HG03135 (cell line): ENCODE measurements at regions not wholly inside any gene's neighbourhood (a gene's known extent, or its start where the extent isn't known, plus 50 kb on each side); places are given as distances from the start of the nearest gene placed in this dataset.
"Not testable (repeated sequence)": the region's sequence is repeated elsewhere in the genome, so short reads cannot be mapped to it uniquely, and the experiment has no call there.

ENCODE experiments used
- ATAC-seq: cut with Tn5 transposase; IDR thresholded peaks from one replicate; pipeline ENCODE4 v1.9.1; 2021; ENCODE audit warnings: mild to moderate bottlenecking, moderate library complexity; ENCODE audit not compliant: unreplicated experiment

DNA sequence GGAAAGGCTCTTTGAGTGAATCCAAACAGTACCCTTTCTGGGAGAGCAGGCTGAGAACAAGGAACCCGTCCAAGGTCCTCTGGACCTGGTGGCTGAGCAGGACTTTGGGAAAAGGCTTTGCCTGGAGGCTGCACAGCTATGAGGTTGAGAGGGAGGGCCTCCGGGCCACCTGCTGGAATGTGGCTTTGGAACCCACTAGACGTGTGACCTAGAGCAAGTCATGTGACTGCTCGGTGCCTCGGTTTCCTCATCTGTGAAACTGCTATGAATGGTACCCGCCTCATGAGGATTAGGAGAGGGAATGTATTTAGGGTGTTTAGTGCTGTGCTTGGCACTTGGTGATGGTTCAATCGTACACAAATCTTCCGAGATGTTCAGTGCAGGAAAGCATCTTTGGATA, 50.4 kb downstream of the HAPSTR1 start:
- ATAC-seq = no peak

DNA sequence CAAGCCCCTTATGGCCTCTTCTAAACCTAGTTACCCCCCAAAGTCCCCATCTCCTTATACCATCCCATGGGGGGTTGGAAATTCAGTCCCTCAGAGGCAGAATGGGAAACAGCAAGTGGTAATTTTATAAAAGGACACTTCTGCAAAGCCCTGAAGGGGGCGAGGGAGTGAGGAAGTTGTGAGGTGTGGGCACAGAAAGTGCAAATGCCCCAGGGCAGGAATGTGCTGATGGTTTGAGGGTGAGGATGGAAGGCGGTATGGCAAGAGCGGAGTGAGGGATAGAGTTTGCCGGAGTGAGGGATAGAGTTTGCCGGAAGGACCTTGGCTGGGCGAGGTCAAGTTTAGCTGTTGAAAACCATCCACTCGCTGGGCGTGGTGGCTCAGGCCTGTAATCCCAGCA, 52.7 kb downstream of the HAPSTR1 start:
- no peak for ATAC-seq

DNA sequence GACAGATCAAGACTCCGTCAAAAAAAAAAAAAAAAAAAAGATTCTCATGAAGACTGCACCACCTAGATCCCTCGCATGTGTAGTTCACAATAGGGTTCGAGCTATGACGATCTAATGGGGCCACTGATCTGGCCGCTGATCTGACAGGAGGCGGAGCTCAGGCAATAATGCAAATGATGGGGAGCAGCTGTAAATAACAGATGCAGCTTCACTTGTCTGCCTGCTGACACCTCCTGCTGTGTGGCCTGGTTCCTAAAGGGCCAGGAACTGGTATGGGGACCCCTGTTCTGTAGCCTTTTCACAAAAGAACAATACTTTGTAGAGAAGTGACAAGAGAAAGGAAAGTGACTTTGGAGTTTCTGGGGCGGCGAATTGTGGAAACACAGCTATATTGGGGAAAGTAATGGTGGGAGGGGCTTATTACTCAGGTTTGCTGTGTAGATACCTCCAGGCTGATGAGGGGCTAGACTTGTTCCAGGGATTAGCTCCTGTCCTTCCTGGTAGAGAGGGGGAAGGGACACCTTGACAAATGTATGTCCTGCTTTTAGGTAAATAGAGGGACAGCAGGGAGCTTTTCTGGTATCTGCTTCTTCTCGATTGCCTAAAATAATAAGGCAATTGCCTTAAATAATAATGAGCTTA, 57.1 kb downstream of the HAPSTR1 start:
- ATAC-seq = no peak

DNA sequence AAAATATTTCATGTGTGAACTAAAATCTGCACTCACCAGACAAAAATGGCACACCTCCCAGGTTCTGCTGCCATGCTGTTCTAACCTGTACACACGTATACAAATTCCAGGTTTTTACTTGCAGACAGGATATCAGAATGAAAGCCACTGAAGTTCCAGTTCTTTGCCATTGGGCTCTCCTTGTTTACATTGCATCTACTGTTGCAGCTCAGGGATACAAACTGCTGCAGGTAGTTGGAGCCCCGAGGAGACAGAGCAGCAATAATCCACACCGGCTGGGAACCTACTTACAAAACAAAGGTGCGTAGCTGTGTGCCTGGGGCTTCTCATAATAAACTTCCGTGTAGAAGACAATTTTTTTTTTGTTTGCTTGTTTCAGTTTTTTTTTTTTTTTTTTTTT, 59.6 kb downstream of the HAPSTR1 start:
- no peak for ATAC-seq

DNA sequence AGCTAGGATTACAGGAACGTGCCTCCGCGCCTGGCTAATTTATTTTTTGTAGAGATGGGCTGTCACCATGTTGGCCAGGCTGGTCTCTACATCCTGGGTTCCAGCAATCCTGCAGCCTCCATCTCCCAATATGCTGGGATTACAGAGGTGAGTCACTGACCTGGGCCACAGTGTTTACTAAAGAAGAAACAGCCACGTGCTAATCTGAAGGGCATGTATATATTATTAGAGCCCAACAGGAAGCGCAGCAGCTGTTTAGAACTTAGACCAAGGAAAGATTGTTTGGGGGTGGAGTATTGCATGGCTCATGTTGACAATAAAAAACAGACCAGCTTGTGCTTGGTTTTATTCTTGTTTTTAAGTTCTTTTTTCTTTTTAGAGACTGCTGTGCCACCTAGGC, 60.2 kb downstream of the HAPSTR1 start:
- ATAC-seq = no peak

DNA sequence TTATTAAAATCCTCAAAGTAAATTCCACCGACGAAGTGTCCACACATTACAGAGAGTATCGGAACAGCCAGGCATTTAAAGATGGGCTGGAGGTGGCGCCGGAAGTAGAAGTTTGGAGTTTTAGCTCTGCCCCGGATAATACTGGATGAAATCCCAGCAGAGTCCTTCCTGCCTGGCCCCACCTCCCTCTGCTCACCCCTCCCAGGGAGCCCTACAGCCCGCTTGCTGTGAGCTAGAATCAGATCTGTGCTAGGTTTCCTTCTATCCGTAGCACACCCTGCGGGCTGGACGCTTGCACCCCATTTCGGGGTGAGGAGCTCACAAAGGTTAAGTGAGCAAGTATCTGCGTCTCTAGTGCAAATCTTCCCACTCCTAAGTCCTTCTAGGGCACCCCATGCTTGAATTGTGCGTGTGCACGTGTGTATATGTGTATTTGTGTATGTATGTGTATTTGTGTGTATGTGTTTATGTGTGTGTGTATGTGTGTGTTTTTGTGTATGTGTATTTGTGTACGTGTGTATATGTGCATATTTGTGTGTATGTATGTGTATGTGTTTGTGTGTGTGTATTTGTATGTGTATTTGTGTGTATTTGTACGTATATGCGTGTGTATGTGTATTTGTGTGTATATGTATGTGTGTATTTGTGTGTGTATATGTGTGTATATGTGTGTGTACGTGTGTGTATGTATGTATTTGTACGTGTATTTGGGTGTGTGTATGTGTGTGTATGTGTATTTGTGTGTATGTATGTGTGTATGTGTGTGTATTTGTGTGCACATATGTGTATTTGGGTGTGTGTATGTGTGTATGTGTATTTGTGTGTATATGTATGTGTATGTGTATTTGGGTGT, 61.4 kb downstream of the HAPSTR1 start:
- no peak for ATAC-seq

DNA sequence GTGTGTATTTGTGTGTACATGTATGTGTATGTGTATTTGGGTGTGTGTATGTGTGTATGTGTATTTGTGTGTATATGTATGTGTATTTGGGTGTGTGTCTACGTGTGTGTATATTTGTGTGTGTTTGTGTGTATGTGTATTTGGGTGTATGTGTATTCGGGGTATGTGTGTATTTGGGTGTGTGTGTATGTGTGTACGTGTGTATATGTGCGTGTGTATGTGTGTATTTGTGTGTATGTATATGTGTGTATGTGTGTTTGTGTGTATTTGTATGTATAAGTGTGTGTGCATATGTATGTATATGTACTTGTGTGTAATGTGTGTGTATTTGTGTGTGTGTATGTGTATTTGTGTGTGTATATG, 62.0 kb downstream of the HAPSTR1 start:
- no peak for ATAC-seq

DNA sequence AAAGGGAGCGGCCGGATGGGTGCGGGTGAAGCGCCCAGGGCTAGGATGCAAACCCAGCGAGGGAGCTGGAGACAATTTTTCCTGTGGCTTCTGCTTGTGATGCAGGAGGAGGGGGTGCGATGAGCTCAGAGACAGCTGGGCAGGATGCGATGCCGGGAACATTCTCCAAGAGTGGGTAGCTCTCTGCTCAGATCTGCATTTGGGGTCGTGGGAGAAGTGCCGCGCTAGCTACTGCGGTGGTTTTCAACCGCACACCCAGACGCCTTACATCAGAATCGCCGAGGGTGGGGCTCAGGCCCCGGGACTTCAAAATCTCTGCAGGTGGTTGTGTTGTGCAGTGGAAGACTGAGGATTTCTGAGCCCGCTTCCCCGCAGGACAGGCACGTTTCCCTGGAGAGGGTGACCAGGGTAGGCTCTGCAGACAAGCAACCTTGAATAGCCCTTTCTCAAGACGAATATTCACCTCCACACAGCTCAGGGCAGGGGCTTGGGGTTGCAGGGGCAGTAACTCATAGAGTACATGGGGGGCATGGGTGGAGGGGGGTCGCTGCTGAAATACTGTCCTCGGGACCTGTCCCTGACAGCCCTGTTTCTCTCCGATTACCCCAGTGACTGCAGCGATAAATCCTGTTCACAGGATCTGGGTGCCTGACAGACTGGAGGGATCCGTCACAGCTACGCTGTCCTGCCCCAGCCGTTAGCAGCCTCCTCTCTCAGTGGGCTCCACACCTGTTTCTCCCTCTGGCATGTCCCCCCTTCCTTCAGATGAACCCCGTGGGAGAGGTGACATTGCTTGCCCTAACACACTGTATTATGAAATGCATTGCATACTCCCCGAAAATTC, 63.3 kb downstream of the HAPSTR1 start:
- ATAC-seq = no peak

DNA sequence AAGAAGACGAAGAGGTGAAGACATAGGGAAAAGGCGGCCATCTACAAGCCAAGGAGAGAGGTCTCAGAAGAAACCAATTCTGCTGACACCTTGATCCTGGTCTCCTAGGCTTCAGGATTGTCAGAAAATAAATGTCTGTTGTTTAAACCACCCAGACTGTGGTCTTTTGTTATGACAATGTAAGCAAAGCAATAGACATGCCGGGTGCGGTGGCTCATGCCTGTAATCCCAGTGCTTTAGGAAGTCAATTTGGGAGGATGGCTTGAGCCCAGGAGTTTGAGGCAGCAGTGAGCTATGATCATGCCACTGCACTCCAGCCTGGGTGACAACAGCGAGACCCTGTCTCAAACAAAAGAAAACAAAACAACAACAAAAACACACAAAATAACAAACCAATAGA, 64.4 kb downstream of the HAPSTR1 start:
- ATAC-seq = no peak

DNA sequence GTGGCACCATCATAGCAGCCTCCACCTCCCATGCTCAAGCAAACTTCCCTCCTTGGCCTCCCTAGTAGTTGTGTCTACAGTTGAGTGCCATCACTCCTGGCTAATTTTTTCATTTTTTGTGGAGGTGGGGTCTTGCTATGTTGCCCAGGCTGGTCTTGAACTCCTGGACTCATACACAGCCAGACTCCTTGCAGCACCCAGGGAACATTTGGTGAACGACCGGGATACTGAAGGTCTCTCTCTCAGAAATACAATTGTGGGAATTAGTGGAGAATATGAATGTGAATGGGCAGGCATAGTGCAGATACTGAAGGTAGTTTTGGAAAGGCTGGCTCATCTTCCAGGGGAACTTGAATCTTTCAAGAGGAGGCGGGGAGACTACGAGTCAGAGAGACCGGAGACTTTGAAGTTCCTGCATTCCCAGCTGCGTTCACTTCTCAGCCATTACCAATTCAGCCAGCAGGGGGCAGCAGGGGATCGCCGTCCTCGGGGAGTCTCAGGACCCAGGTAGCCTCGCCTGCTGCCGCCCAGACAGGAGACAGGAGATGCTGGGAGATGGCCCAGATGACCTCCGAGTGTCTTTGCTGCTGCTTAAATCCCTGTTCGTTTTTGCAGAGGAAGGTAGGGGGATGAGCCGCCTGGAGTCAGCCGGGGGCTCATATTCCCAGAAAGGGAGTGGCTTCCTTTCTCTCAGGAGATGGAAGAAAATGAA, 68.6 kb downstream of the HAPSTR1 start:
- ATAC-seq = no peak

DNA sequence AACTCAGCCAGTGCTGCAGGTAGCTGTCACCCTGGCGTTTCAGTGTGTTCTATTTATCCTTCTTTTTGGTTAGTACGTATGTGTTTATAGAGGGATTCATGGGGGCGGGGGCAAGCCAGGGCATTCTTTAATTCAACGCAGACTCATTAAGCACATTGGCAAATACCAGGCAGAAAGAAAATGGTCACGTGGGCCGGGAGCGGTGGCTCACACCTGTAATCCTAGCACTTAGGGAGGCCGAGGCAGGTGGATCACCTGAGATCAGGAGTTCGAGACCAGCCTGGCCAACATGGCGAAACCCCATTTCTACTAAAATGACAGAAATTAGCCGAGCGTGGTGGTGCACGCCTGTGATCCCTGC, 69.1 kb downstream of the HAPSTR1 start:
- ATAC-seq = no peak

DNA sequence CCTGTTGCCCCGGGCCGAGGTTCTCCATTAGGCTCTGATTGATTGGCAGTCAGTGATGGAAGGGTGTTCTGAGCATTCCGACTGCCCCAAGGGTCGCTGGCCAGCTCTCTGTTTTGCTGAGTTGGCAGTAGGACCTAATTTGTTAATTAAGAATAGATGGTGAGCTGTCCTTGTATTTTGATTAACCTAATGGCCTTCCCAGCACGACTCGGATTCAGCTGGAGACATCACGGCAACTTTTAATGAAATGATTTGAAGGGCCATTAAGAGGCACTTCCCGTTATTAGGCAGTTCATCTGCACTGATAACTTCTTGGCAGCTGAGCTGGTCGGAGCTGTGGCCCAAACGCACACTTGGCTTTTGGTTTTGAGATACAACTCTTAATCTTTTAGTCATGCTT, 74.2 kb downstream of the HAPSTR1 start:
- ATAC-seq = no peak

DNA sequence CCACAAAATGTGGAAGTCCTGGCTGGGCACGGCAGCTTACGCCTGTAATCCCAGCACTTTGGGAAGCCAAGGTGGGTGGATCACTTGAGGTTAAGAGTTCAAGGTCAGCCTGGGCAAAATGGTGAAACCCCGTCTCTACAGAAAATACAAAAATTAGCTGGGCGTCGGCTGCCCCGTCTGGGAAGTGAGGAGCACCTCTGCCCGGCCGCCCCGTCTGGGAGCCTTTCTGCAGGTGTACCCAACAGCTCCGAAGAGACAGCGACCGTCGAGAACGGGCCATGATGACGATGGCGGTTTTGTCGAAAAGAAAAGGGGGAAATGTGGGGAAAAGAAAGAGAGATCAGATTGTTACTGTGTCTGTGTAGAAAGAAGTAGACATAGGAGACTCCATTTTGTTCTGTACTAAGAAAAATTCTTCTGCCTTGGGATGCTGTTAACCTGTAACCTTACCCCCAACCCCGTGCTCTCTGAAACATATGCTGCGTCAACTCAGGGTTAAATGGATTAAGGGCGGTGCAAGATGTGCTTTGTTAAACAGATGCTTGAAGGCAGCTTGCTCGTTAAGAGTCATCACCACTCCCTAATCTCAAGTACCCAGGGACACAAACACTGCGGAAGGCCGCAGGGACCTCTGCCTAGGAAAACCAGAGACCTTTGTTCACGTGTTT, 75.0 kb downstream of the HAPSTR1 start:
- not testable (repeated sequence) for ATAC-seq

DNA sequence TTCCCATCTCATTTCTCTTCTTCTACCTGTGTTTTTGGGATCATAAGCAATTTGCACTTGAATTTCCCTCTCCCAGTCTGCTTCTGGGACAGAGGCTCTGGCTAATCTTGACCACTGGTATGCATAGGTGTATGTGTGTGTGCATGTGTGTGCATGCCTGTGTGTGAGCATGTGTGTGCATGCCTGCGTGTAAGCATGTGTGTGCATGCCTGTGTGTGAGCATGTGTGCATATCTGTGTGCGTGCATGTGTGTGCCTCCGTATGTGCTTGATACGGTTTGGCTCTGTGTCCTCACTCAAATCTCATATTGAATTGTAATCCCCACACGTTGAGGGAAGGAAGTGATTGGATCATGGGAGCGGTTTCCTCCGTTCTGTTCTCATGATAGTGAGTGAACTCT, 77.7 kb downstream of the HAPSTR1 start:
- ATAC-seq = no peak

DNA sequence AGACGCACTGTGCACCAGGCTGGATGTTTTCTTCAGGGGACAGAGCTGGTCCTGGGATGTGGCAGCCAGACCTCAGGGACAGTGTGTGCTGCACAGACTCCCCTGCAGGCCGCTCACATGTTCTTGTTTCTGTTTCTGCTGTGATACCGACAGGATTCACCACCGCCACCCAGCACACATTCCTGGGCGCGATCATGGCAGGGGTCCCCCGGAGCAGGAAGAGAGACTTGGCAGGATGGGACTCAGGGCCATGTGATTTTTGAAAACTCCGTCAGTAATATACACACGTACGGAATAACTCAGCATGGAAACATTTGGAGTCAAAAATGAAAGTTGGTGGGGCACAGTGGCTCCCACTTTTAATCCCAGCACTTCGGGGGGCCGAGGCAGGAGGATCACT, 79.0 kb downstream of the HAPSTR1 start:
- no peak for ATAC-seq

DNA sequence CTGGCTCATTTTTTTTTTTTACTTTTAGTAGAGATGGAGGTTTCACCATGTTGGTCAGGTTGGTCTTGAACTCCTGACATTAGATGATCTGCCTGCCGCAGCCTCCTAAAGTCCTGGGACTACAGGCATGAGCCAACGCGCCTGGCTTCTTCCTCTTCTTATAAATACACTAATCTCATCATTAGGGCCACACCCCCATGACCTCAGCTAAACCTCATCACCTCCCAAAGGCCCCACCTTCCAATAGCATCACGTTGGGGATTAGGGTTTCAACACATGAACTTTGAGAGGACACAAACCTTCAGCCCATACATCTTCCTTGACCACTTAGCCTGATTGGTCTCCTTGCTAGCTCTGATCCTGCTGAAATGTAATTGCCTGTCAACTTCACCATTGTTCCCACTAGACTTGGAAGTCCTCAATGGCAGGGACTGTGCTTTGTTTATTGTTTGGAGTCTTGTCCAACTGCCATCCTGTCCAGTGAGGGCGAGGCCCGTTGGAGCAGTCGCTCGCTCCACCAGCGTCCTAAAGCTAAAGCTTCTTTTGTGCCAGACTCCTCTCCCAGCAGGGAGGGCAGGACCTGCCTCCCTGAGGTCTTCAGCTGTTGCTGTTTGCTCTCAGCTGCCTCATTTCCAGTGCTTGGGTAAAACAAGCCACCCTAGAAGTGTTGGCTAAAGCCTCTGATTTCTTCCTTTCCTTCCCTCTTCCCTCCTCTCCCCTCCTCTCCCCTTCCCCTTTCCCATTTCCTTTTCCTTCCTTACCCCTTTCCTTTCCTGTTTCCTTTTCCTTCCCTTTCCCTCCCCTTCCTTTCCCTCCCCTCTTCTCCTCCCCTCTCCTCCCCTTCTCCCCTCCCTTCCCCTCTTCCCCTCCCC, 85.3 kb downstream of the HAPSTR1 start:
- no peak for ATAC-seq

DNA sequence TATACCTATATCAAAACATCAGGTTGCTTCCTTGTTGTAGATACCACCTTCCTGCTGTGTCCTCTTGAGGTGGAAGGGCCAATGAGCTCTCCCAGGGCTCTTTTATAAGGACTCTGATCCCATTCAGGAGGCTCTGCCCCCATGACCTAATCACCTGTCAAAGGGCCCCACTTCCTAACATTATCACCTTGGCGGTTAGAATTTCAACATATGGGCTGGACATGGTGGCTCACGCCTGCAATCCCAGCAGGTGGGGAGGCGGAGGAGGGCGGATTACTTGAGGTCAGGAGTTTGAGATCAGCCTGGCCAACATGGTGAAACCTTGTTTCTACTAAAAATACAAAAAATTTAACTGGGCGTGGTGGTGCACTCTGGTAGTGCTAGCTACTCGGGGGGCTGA, 86.4 kb downstream of the HAPSTR1 start:
- no peak for ATAC-seq

DNA sequence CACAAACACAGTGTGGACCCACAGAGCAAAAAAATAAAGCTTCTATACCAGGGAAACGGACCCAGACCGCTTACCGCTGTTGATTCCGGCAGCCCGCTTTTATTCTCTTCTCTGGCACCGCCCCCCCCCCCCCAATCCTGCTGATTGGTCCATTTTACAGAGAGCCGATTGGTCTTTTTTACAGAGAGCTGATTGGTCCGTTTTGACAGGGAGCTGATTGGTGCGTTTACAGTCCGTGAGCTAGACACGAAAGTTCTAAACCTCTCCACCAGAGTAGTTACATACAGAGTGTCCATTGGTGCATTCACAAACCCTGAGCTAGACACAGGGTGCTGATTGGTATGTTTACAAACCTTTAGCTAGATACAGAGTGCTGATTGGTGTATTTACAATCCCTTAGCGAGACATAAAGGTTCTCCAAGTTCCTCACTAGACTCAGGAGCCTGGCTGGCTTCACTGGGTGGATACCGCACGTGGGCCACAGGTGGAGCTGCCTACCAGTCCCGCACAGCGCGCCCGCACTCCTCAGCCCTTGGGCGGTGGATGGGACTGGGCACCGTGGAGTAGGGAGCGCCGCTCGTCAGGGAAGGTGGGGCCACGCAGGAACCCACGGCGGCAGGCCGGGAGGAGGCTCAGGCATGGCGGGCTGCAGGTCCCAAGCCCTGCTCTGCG, 92.4 kb downstream of the HAPSTR1 start:
- ATAC-seq = no peak

DNA sequence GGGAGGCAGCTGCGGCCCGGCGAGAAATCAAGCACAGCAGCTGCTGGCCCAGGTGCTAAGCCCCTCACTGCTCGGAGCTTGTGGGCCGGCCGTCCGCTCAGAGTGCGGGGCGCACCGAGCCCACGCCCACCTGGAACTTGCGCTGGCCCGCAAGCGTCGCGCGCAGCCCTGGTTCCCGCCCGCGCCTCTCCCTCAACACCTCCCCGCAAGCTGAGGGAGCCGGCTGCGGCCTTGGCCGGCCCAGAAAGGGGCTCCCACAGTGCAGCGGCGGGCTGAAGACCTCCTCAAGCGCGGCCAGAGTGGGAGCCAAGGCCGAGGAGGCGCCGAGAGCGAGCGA, 92.9 kb downstream of the HAPSTR1 start:
- ATAC-seq = no peak
